ENCODE measurements at regions not wholly inside any gene's neighbourhood (a gene's known extent, or its start where the extent isn't known, plus 50 kb on each side); places are given as distances from the start of the nearest gene placed in this dataset.

DNA sequence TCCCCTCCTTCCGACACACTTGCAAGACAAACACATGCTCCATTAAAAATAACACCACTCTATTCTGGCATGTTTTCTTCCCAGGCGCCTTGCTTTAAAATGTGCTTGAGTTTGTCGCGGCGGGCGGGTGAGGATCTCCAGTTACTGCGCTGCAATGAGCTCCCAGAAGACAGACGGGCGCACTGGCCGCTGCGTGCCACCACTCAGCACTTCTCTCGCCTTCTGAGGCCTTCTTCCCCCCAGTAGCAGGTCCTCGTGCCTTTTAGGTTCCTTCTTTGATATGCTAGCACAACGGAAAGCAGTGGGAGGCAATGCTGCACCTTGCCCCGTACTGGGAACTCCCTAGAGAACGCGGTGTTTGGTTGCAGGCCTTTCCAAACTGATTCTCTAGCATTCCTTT lies 279.5 kb upstream of the NR5A2 start:
- TF ChIP-seq ESRRG (CRISPR knock-in tag; IDR thresholded peaks at IDR 0.05) (no peak), TCF4 (CRISPR knock-in tag; IDR thresholded peaks at IDR 0.05; ENCODE audit: borderline replicate concordance) (no peak), RARB (CRISPR knock-in tag; IDR thresholded peaks at IDR 0.05) (no peak), ARNTL (CRISPR knock-in tag; IDR thresholded peaks at IDR 0.05; ENCODE audit: borderline replicate concordance, low read depth) (no peak), PPARA (CRISPR knock-in tag; IDR thresholded peaks at IDR 0.05; ENCODE audit: borderline replicate concordance) (no peak), ZC3H10 (CRISPR knock-in tag; IDR thresholded peaks at IDR 0.05) (no peak), ZFP3 (CRISPR knock-in tag; IDR thresholded peaks at IDR 0.05) (no peak), ISL1 (CRISPR knock-in tag; IDR thresholded peaks at IDR 0.05) (no peak), SNAI2 (CRISPR knock-in tag; IDR thresholded peaks at IDR 0.05) (no peak), TOX (CRISPR knock-in tag; IDR thresholded peaks at IDR 0.05; ENCODE audit: borderline replicate concordance) (no peak), ZNF70 (CRISPR knock-in tag; IDR thresholded peaks at IDR 0.05) (no peak), BACH2 (CRISPR knock-in tag; IDR thresholded peaks at IDR 0.05; ENCODE audit: borderline replicate concordance) (no peak)
- TF ChIP-seq, protein P1, sequence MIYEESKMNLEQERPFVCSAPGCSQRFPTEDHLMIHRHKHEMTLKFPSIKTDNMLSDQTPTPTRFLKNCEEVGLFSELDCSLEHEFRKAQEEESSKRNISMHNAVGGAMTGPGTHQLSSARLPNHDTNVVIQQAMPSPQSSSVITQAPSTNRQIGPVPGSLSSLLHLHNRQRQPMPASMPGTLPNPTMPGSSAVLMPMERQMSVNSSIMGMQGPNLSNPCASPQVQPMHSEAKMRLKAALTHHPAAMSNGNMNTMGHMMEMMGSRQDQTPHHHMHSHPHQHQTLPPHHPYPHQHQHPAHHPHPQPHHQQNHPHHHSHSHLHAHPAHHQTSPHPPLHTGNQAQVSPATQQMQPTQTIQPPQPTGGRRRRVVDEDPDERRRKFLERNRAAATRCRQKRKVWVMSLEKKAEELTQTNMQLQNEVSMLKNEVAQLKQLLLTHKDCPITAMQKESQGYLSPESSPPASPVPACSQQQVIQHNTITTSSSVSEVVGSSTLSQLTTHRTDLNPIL (CRISPR knock-in tag; IDR thresholded peaks at IDR 0.05; ENCODE audit: low read depth): no peak
- TF ChIP-seq, protein P2, sequence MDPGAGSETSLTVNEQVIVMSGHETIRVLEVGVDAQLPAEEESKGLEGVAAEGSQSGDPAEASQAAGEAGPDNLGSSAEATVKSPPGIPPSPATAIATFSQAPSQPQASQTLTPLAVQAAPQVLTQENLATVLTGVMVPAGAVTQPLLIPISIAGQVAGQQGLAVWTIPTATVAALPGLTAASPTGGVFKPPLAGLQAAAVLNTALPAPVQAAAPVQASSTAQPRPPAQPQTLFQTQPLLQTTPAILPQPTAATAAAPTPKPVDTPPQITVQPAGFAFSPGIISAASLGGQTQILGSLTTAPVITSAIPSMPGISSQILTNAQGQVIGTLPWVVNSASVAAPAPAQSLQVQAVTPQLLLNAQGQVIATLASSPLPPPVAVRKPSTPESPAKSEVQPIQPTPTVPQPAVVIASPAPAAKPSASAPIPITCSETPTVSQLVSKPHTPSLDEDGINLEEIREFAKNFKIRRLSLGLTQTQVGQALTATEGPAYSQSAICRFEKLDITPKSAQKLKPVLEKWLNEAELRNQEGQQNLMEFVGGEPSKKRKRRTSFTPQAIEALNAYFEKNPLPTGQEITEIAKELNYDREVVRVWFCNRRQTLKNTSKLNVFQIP (CRISPR knock-in tag; IDR thresholded peaks at IDR 0.05; ENCODE audit: borderline replicate concordance, low read depth): no peak
- TF ChIP-seq, protein P3, sequence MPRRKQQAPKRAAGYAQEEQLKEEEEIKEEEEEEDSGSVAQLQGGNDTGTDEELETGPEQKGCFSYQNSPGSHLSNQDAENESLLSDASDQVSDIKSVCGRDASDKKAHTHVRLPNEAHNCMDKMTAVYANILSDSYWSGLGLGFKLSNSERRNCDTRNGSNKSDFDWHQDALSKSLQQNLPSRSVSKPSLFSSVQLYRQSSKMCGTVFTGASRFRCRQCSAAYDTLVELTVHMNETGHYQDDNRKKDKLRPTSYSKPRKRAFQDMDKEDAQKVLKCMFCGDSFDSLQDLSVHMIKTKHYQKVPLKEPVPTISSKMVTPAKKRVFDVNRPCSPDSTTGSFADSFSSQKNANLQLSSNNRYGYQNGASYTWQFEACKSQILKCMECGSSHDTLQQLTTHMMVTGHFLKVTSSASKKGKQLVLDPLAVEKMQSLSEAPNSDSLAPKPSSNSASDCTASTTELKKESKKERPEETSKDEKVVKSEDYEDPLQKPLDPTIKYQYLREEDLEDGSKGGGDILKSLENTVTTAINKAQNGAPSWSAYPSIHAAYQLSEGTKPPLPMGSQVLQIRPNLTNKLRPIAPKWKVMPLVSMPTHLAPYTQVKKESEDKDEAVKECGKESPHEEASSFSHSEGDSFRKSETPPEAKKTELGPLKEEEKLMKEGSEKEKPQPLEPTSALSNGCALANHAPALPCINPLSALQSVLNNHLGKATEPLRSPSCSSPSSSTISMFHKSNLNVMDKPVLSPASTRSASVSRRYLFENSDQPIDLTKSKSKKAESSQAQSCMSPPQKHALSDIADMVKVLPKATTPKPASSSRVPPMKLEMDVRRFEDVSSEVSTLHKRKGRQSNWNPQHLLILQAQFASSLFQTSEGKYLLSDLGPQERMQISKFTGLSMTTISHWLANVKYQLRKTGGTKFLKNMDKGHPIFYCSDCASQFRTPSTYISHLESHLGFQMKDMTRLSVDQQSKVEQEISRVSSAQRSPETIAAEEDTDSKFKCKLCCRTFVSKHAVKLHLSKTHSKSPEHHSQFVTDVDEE (CRISPR knock-in tag; IDR thresholded peaks at IDR 0.05): no peak
- TF ChIP-seq, protein P4, sequence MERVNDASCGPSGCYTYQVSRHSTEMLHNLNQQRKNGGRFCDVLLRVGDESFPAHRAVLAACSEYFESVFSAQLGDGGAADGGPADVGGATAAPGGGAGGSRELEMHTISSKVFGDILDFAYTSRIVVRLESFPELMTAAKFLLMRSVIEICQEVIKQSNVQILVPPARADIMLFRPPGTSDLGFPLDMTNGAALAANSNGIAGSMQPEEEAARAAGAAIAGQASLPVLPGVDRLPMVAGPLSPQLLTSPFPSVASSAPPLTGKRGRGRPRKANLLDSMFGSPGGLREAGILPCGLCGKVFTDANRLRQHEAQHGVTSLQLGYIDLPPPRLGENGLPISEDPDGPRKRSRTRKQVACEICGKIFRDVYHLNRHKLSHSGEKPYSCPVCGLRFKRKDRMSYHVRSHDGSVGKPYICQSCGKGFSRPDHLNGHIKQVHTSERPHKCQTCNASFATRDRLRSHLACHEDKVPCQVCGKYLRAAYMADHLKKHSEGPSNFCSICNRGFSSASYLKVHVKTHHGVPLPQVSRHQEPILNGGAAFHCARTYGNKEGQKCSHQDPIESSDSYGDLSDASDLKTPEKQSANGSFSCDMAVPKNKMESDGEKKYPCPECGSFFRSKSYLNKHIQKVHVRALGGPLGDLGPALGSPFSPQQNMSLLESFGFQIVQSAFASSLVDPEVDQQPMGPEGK (CRISPR knock-in tag; IDR thresholded peaks at IDR 0.05; ENCODE audit: borderline replicate concordance): no peak
- no peak for ATAC-seq

DNA sequence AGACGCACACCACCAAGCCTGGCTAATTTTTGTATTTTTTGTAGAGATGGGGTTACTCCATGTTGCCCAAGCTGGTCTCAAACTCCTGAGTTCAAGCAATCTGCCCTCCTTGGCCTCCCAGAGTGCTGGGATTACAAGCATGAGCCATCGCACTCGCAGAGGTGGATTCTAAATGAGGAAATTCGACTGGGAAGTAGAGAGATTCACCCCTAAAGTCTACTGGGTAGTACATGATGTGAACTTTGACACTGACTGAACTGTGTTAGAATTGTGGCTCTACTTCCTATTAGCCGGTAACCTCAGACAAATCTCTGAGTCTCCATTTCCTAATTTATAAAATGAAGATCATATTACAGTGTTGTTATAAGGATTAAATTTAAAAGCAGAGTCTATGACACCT lies 276.0 kb upstream of the NR5A2 start:
- TF ChIP-seq, protein P1 (CRISPR knock-in tag; IDR thresholded peaks at IDR 0.05; ENCODE audit: low read depth): no peak
- no peak for TF ChIP-seq SNAI2 (CRISPR knock-in tag; IDR thresholded peaks at IDR 0.05)
- no peak for ATAC-seq

DNA sequence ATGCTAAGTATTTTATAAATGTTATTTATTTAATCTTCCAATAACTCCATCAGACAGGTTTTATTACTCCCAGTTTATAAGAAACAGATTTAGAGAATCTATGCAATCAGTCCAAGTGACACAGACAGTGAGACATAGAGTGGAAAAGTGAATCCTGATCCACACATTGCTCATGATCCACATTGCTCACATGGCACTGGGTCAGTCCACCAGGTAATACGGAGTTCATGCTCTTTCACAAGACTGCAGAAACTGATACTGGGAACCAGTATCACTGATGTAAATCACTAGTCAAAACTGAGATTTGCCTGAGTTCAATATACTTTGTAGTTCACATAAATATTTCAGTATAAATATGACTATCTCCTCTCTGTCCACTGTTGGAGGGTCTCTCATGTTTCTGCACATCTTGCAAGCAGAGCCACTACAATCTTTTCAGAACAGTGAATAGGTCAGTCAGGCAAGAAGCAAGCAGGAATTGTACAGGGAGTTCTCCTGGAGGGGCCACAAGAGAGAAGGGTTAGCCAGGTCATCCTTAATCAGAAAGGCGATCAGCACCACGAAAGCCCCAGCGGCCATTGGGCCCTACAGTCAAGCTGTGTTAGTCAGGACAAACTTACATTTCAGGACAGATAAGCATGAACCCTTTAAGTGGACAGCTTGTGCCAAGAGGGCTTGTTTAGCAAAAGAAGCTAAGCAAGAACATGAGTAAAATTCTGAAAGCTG lies 275.4 kb upstream of the NR5A2 start:
- TF ChIP-seq PPARA (CRISPR knock-in tag; IDR thresholded peaks at IDR 0.05; ENCODE audit: borderline replicate concordance) (no peak), CSDC2 (CRISPR knock-in tag; IDR thresholded peaks at IDR 0.05) (no peak), ZNF565 (CRISPR knock-in tag; conservative IDR thresholded peaks at IDR 0.05; ENCODE audit: low read depth) (no peak), SNAI2 (CRISPR knock-in tag; IDR thresholded peaks at IDR 0.05) (no peak), ZNF8 (CRISPR knock-in tag; IDR thresholded peaks at IDR 0.05) (no peak), ZFP3 (CRISPR knock-in tag; IDR thresholded peaks at IDR 0.05) (no peak), ISL1 (CRISPR knock-in tag; IDR thresholded peaks at IDR 0.05) (no peak), BACH2 (CRISPR knock-in tag; IDR thresholded peaks at IDR 0.05; ENCODE audit: borderline replicate concordance) (no peak), ESRRG (CRISPR knock-in tag; IDR thresholded peaks at IDR 0.05) (no peak), OSR1 (CRISPR knock-in tag; IDR thresholded peaks at IDR 0.05) (no peak)
- TF ChIP-seq, protein P4 (CRISPR knock-in tag; IDR thresholded peaks at IDR 0.05; ENCODE audit: borderline replicate concordance): no peak
- TF ChIP-seq, protein P5, sequence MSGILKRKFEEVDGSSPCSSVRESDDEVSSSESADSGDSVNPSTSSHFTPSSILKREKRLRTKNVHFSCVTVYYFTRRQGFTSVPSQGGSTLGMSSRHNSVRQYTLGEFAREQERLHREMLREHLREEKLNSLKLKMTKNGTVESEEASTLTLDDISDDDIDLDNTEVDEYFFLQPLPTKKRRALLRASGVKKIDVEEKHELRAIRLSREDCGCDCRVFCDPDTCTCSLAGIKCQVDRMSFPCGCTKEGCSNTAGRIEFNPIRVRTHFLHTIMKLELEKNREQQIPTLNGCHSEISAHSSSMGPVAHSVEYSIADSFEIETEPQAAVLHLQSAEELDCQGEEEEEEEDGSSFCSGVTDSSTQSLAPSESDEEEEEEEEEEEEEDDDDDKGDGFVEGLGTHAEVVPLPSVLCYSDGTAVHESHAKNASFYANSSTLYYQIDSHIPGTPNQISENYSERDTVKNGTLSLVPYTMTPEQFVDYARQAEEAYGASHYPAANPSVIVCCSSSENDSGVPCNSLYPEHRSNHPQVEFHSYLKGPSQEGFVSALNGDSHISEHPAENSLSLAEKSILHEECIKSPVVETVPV (CRISPR knock-in tag; IDR thresholded peaks at IDR 0.05): no peak
- TF ChIP-seq, protein P2 (CRISPR knock-in tag; IDR thresholded peaks at IDR 0.05; ENCODE audit: borderline replicate concordance, low read depth): no peak
- no peak for ATAC-seq
